SK-N-SH (cell line): ENCODE measurements at regions not wholly inside any gene's neighbourhood (a gene's known extent, or its start where the extent isn't known, plus 50 kb on each side); places are given as distances from the start of the nearest gene placed in this dataset.

Experiments used
- CTCF ChIA-PET: fragments of 300-600, 350-600 bp; formaldehyde crosslinking; extraction: SDS; loops from one replicate; lab custom pipeline; 2021; lab: Yijun Ruan, JAX
- POLR2A ChIA-PET: fragments of 350-600 bp; sonication (Branson Sonifier 250); formaldehyde crosslinking; extraction: SDS; loops from one replicate; lab custom pipeline; 2020; ENCODE audit warnings: antibody characterized with exemption, inconsistent platforms; lab: Yijun Ruan, JAX
- DNase-seq: peaks from one replicate; pipeline ENCODE4 v3.0.0; 2012
- H2AFZ ChIP-seq: fragments of 200-600 bp; sonication (generic); 2 replicates; pipeline ENCODE4 v1.8.1; 2016; ENCODE audit warnings: antibody characterized with exemption, mild to moderate bottlenecking, low read depth
- H3F3A ChIP-seq: fragments of 200-600 bp; sonication (generic); replicated peaks from 2 replicates; pipeline ENCODE3; 2016; ENCODE audit warnings: antibody characterized with exemption, mild to moderate bottlenecking; ENCODE audit not compliant: insufficient read depth
- H3K27ac ChIP-seq, 2 experiments: fragments of 200-500 bp in 1 of 2; fragments of 200-600 bp in 1 of 2; sonication (Bioruptor generic) in 1 of 2; sonication (generic), shearing (Covaris generic) in 1 of 2; 2 replicates each; pipeline versions ENCODE4 v1.5.1 to v1.6.1; 2014 to 2016; ENCODE audit warnings: low read depth in 2 of 2, inconsistent platforms in 1 of 2, low read length in 1 of 2, mild to moderate bottlenecking in 1 of 2, mixed read lengths in 1 of 2
- H3K27me3 ChIP-seq: fragments of 200-600 bp; sonication (generic), shearing (Covaris generic); 2 replicates; pipeline ENCODE4 v1.6.1; 2016; ENCODE audit warnings: mixed run types; ENCODE audit not compliant: insufficient read depth
- H3K36me3 ChIP-seq, 2 experiments: fragments of 200-500 bp in 1 of 2; fragments of 200-600 bp in 1 of 2; sonication (Bioruptor generic) in 1 of 2; sonication (generic) in 1 of 2; replicated peaks in 1 of 2; 2 replicates each; pipeline versions ENCODE3 to v1.5.1; 2014 to 2016; ENCODE audit warnings: low read length in 1 of 2, mild to moderate bottlenecking in 1 of 2; ENCODE audit not compliant: insufficient read depth in 2 of 2, control insufficient read depth in 1 of 2
- H3K4me1 ChIP-seq, 2 experiments: fragments of 200-500 bp in 1 of 2; fragments of 200-600 bp in 1 of 2; sonication (Bioruptor generic) in 1 of 2; sonication (generic), shearing (Covaris generic) in 1 of 2; 2 replicates each; pipeline versions ENCODE4 v1.5.1 to v1.6.1; 2014 to 2016; ENCODE audit warnings: low read depth in 1 of 2, low read length in 1 of 2, mixed run types in 1 of 2; ENCODE audit not compliant: insufficient read depth in 2 of 2, control insufficient read depth in 1 of 2
- H3K4me2 ChIP-seq: fragments of 200-600 bp; sonication (generic), shearing (Covaris generic); 2 replicates; pipeline ENCODE4 v1.6.1; 2017; ENCODE audit warnings: mixed run types
- H3K4me3 ChIP-seq, 2 experiments: fragments of 200-500 bp in 1 of 2; fragments of 200-600 bp in 1 of 2; sonication (Bioruptor generic) in 1 of 2; sonication (generic), shearing (Covaris generic) in 1 of 2; 2 replicates each; pipeline versions ENCODE4 v1.5.1 to v1.8.1; 2014 to 2016; ENCODE audit warnings: low read depth in 2 of 2, inconsistent platforms in 1 of 2, low read length in 1 of 2, mild to moderate bottlenecking in 1 of 2, mixed read lengths in 1 of 2, moderate library complexity in 1 of 2
- H3K79me2 ChIP-seq: fragments of 200-600 bp; sonication (generic); 2 replicates; pipeline ENCODE4 v1.8.1; 2017; ENCODE audit warnings: mild to moderate bottlenecking; ENCODE audit not compliant: insufficient read depth
- H3K9ac ChIP-seq: fragments of 200-600 bp; sonication (generic); 2 replicates; pipeline ENCODE4 v1.6.1; 2017; ENCODE audit warnings: mixed run types
- H3K9me2 ChIP-seq: fragments of 200-600 bp; sonication (generic); 2 replicates; pipeline ENCODE4 v1.6.1; 2017; ENCODE audit warnings: mixed run types
- H3K9me3 ChIP-seq: fragments of 200-600 bp; sonication (generic); 2 replicates; pipeline ENCODE4 v1.6.1; 2017; ENCODE audit warnings: mixed run types, mild to moderate bottlenecking, moderate library complexity
- H4K20me1 ChIP-seq: fragments of 200-600 bp; sonication (generic); 2 replicates; pipeline ENCODE4 v1.6.1; 2017; ENCODE audit warnings: mild to moderate bottlenecking, mixed run types; ENCODE audit not compliant: insufficient read depth
- CHD2 ChIP-seq: fragments of 150-350 bp; IDR thresholded peaks from 2 replicates; pipeline ENCODE4 v1.6.1; 2018; ENCODE audit warnings: low read length; ENCODE audit not compliant: partially characterized antibody
- EZH2phosphoT487 ChIP-seq: fragments of 200-600 bp; sonication (generic); IDR thresholded peaks from 2 replicates; pipeline ENCODE4 v1.6.1; 2017; ENCODE audit warnings: low read depth, mixed run types, mild to moderate bottlenecking, antibody characterized with exemption, moderate library complexity, borderline replicate concordance
- FOXM1 ChIP-seq: IDR thresholded peaks from 2 replicates; pipeline ENCODE4 v1.4.0; 2012; ENCODE audit warnings: low read depth, mild to moderate bottlenecking
- GATA2 ChIP-seq: sonication (generic); formaldehyde crosslinking; IDR thresholded peaks from 2 replicates; pipeline ENCODE4 v1.5.0; 2020; ENCODE audit warnings: mild to moderate bottlenecking, missing genetic modification reagents
- MEF2A ChIP-seq: IDR thresholded peaks from 2 replicates; pipeline ENCODE4 v1.4.0; 2012; ENCODE audit warnings: low read depth, borderline replicate concordance
- MXI1 ChIP-seq: IDR thresholded peaks from 2 replicates; pipeline ENCODE4 v1.6.1; 2012; ENCODE audit warnings: mild to moderate bottlenecking, low read depth, low read length, improper control_type of control experiment
- NRF1 ChIP-seq: IDR thresholded peaks from 2 replicates; pipeline ENCODE4 v1.6.1; 2012; ENCODE audit warnings: low read depth, mild to moderate bottlenecking, low read length
- PBX3 ChIP-seq: IDR thresholded peaks from 2 replicates; pipeline ENCODE4; 2012
- POLR2AphosphoS5 ChIP-seq: IDR thresholded peaks from 2 replicates; pipeline ENCODE4 v1.6.1; 2012; ENCODE audit warnings: low read depth, low read length
- RXRA ChIP-seq: IDR thresholded peaks from 2 replicates; pipeline ENCODE4 v1.4.0; 2012; ENCODE audit warnings: low read depth, mild to moderate bottlenecking, borderline replicate concordance
- SIN3A ChIP-seq: IDR thresholded peaks from 2 replicates; pipeline ENCODE4 v1.6.1; 2012; ENCODE audit warnings: low read depth, mild to moderate bottlenecking, low read length, moderate library complexity, borderline replicate concordance
- TEAD4 ChIP-seq: IDR thresholded peaks from 2 replicates; pipeline ENCODE4 v1.4.0; 2012; ENCODE audit warnings: mild to moderate bottlenecking, borderline replicate concordance; ENCODE audit not compliant: insufficient read depth
- ZBTB33 ChIP-seq: IDR thresholded peaks from 2 replicates; pipeline ENCODE4 v1.4.0; 2012; ENCODE audit warnings: low read depth, borderline replicate concordance
- WGBS: methylation state at CpG from one replicate; pipeline ENCODE4 v1.1.6; 2017; ENCODE audit warnings: low lambda C conversion rate; 5-methylcytosine and 5-hydroxymethylcytosine counted together
- TF ChIP-seq, protein P1 (sequence below): IDR thresholded peaks from 2 replicates; pipeline ENCODE4 v1.4.0; 2012; ENCODE audit warnings: low read depth, borderline replicate concordance
- TF ChIP-seq, protein P2 (sequence below): fragments of 200-600 bp; sonication (generic); IDR thresholded peaks from 2 replicates; pipeline ENCODE4 v1.6.1; 2017; ENCODE audit warnings: antibody characterized with exemption, mild to moderate bottlenecking, moderate library complexity

DNA sequence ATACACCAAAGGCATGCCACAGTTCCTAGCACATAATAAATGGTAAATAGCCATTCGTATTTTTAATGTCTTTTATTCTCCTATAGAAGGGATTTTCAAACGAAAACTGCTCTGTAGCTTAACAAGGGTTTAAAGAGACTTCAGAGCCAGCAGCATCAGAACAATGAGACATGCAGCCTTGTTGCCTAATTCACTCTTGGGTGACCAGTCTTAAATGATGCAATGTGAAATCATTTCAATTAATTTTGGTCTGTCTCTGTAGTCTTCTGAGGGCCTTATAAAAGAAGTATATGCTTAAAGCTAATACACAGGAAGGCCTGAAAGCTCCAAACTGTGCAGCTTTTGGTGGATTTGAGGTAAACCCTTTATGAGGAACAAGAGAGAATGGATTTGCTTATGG, 888.8 kb upstream of the WWC1 start:
- H3K36me3 ChIP-seq = no peaks in the 10 kb centered on the region
- no peak for DNase-seq
- CTCF ChIA-PET = interaction anchor here (1.1 to 1.3 kb wide), 2 partner anchors 12 to 36 kb away, joined by 3 read pairs; no protein-coding TSS in a partner anchor
- no peaks in the 10 kb centered on the region for H3K79me2 ChIP-seq
- no peaks in the 10 kb centered on the region for H3K9me2 ChIP-seq
- no peak overlapping the region for H3K27ac ChIP-seq
- no peaks in the 10 kb centered on the region for H4K20me1 ChIP-seq
- no peak for TF ChIP-seq NRF1
- no peak for TF ChIP-seq TEAD4
- no peak for TF ChIP-seq MEF2A
- no peak for TF ChIP-seq MXI1
- no peak for TF ChIP-seq PBX3
- TF ChIP-seq, protein P1, sequence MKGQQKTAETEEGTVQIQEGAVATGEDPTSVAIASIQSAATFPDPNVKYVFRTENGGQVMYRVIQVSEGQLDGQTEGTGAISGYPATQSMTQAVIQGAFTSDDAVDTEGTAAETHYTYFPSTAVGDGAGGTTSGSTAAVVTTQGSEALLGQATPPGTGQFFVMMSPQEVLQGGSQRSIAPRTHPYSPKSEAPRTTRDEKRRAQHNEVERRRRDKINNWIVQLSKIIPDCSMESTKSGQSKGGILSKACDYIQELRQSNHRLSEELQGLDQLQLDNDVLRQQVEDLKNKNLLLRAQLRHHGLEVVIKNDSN = no peak
- no peak for TF ChIP-seq CHD2
- no peak for TF ChIP-seq POLR2AphosphoS5
- TF ChIP-seq GATA2 (CRISPR knock-in tag) = no peak
- TF ChIP-seq, protein P2, sequence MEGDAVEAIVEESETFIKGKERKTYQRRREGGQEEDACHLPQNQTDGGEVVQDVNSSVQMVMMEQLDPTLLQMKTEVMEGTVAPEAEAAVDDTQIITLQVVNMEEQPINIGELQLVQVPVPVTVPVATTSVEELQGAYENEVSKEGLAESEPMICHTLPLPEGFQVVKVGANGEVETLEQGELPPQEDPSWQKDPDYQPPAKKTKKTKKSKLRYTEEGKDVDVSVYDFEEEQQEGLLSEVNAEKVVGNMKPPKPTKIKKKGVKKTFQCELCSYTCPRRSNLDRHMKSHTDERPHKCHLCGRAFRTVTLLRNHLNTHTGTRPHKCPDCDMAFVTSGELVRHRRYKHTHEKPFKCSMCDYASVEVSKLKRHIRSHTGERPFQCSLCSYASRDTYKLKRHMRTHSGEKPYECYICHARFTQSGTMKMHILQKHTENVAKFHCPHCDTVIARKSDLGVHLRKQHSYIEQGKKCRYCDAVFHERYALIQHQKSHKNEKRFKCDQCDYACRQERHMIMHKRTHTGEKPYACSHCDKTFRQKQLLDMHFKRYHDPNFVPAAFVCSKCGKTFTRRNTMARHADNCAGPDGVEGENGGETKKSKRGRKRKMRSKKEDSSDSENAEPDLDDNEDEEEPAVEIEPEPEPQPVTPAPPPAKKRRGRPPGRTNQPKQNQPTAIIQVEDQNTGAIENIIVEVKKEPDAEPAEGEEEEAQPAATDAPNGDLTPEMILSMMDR = no peak
- no peak for TF ChIP-seq EZH2phosphoT487
- TF ChIP-seq RXRA = no peak
- no peak for TF ChIP-seq FOXM1
- TF ChIP-seq SIN3A = no peak
- no peak for TF ChIP-seq ZBTB33
- TF ChIP-seq, all 33 proteins: peak for 0
- Histone ChIP-seq H3K4me2 (no peak overlapping the region), H3K27me3 (no peaks in the 10 kb centered on the region), H3K9ac (no peak overlapping the region), H3K4me3 (no peak overlapping the region), H2AFZ (no peak overlapping the region), H3F3A (no peaks in the 10 kb centered on the region), H3K9me3 (no peaks in the 10 kb centered on the region), H3K4me1 (no peaks in the 10 kb centered on the region)
- WGBS = 8% methylated on average over 2 of the region's 2 CpGs
- POLR2A ChIA-PET = no interaction called here
